GM23248 (cell line): ENCODE measurements at regions not wholly inside any gene's neighbourhood (a gene's known extent, or its start where the extent isn't known, plus 50 kb on each side); places are given as distances from the start of the nearest gene placed in this dataset.

Source experiments
- EZH2 ChIP-seq: fragments of 200-600 bp; sonication (generic); IDR thresholded peaks from 2 replicates; pipeline ENCODE4 v1.6.1; 2018; ENCODE audit warnings: antibody characterized with exemption, mild to moderate bottlenecking; ENCODE audit not compliant: insufficient read depth, poor library complexity, severe bottlenecking
- EZH2phosphoT487 ChIP-seq: fragments of 200-600 bp; sonication (generic); IDR thresholded peaks from 2 replicates; pipeline ENCODE4 v1.6.1; 2018; ENCODE audit warnings: antibody characterized with exemption, moderate library complexity, mild to moderate bottlenecking, low read depth; ENCODE audit not compliant: insufficient read depth

- TF ChIP-seq EZH2: no peak
- TF ChIP-seq EZH2phosphoT487: no peak
These were observed 243.6 kb downstream of the EDEM1 start for GRCh38 chr3:5431146-5431545.
